GM18858 (cell line): ENCODE measurements at regions not wholly inside any gene's neighbourhood (a gene's known extent, or its start where the extent isn't known, plus 50 kb on each side); places are given as distances from the start of the nearest gene placed in this dataset.
"Not testable (repeated sequence)": the region's sequence is repeated elsewhere in the genome, so short reads cannot be mapped to it uniquely, and the experiment has no call there.

Experiments
- ATAC-seq: cut with Tn5 transposase; IDR thresholded peaks from one replicate; pipeline ENCODE4 v1.9.1; 2021; ENCODE audit not compliant: unreplicated experiment

DNA sequence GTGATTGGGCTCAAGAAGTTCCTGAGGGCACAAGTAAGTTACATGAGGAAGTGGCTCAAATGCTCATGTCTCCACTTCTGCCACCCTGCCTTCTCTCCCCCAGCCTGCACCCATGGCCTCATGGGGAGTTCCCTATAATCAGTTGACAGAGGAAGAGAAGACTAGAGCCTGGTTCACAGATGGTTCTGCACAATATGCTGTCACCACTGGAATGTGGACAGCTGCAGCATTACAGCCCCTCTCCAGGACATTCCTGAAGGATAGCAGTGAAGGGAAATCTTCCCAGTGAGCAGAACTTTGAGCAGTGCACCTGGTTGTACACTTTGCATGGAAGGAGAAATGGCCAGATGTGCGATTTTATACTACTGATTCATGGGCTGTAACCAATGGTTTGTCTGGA is 352.3 kb downstream of the C12orf75 start:
- not testable (repeated sequence) for ATAC-seq

DNA sequence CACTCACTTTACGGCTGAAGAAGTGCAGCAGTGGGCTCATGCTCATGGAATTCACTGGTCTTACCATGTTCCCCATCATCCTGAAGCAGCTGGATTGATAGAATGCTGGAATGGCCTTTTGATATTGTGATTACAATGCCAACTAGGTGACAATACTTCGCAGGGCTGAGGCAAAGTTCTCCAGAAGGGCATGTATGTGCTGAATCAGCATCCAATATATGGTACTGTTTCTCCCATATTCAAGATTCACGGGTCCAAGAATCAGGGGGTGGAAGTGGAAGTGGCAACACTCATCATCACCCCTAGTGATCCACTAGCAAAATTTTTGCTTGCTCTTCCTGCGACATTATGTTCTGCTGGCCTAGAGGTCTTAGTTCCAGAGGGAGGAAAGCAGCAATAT is 353.3 kb downstream of the C12orf75 start:
- ATAC-seq: not testable (repeated sequence)

DNA sequence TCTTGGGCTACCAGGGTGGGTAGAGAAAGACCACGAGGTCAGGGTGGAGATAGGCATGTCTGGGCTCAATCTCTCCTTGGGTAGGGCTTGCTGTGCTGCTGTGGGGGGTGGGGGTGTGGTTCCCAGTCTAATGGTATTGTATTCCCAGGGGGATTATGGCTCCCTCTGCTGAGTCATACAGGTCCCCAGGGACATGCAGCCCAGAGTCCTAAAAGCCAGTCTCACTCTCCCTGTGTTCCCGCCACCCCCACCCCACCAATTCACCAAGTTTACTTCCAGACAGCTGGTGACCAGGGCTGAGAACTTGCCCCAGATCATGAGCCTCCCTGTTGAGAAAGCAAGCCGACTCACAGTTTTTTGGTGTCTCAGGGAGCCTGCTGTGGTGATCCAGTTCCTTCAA is 367.6 kb downstream of the C12orf75 start:
- no peak for ATAC-seq

DNA sequence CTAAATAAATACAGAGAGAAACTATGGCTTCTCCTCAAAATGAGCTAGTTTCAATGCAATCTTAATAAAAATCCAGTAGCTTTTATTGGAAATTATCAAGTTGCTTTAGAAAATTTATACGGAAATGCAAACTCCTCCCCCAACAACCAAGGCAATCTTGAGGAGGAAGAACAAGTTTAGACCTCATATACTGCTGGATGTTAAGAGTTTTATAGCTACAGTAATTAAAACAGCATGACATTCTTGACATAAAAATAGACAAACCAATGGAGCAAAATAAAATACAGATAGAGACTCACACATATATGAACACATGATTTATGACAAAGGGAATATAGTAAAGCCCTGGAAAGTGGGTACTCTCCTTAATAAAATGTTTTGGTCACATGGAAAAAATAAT is 368.7 kb downstream of the C12orf75 start:
- no peak for ATAC-seq

GRCh38 chr12:105704787-105705186 is 374.3 kb downstream of the C12orf75 start:
- no peak for ATAC-seq

DNA sequence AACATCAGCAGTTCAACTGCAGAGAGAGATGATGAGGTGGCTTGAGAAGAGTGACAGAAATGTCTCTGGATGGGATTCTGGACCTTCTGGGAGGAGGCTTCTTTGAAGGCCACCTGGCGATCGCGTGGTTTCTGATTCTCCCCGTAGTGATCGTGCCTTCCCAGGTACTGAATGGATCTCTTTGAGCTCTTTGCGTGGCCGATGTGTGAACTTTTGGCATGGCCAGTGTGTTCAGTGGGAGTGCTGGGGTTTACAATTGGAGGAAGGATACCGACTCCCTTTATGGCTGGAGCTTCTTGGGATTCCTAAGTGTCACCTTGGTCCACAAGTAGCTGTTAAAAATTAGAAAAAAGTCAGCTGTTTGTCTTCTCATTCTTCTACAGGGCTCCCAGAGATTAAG is 374.7 kb downstream of the C12orf75 start:
- ATAC-seq: no peak

DNA sequence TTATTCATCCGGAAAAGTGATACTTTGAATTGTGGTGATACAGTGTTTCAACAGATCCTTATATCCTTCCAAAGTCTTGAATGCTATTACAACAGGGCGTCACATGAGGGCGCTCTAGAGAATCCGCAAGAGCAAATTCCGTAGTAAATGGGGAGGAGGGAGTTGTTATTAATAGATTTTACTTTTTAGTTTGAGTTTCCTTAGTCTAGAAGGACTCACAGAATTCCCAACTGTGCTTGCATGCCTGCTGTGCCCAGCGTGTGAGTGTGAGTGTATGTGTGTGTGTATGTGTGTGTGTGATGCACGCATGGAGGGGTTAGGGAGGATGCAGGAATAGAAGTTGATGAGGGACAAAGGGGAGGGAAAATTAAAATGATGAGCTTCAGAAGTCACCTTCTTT is 375.3 kb downstream of the C12orf75 start:
- no peak for ATAC-seq

DNA sequence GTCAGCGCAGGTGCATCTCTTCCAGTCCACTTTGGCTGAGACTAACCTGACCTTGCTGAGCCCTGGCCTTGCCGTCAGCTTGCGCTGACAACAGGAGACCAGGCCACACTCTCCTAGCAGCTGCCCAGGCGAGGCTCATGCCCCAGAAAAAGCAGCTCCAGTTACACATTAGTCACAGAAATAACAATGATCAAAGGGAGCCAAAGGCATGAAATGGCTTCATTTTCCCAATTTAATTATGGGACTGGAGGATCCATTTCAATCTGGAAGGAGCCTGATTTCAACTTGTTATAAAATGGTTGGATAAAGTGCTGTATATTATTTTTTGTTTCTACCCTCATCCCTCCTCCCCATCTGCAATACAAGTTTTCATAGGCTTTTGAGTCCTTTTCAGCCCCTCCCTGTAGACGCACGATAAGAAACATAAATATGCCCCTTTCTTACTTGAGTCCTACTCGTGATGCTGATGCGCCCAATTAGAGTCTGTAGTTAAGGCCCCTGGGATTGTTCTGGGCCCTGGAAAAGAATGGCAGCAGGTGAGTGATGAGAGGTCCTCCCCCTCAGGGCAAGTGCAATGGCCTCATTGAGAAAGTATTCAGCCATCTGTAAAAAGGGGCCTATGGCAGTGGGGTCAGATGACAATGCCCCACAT is 376.0 kb downstream of the C12orf75 start:
- no peak for ATAC-seq

- no peak for ATAC-seq
These were observed 376.5 kb downstream of the C12orf75 start for GRCh38 chr12:105706973-105707334.

- ATAC-seq: no peak
These were observed 383.3 kb downstream of the C12orf75 start for GRCh38 chr12:105713606-105714305.

DNA sequence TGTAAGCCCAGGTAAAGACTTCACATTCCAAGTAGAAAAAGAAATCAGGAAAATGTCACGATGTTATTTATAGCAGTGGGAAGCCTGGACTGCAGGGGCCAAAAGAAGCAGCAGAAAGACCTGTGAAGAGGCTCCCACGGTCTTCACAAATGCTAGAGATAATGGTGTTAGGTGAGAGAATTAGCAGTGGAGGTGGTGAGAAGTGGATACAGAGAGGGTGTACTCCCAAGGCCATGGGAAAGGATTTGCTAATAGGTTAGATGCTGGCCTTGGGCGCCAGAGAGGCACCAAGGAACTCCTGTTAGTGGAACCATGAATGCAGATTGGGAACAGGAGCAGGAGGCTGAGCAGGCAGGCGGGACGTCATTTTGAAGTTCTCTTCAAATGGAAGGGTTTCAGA is 386.1 kb downstream of the C12orf75 start:
- no peak for ATAC-seq

GRCh38 chr12:105721051-105721825 is 390.7 kb downstream of the C12orf75 start:
- peak; percentile 65 for ATAC-seq

DNA sequence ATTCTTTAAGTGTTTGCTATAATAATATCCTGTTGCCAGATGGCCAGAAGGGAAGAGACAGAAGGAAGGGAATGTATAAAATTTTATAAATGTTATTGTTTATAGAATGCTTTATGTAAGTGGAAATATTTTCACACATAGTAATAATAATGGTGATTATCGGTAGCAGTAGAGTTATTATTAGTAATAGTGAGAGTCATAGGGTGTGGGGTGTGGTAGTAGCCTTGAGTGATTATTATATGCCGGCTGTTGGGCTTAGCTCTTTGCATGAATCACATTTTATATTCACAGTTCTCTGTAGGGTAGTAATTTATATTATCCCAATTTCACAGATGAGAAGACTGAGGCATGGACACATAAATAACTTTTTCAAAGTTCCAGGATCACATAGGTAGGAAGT is 391.4 kb downstream of the C12orf75 start:
- no peak for ATAC-seq

DNA sequence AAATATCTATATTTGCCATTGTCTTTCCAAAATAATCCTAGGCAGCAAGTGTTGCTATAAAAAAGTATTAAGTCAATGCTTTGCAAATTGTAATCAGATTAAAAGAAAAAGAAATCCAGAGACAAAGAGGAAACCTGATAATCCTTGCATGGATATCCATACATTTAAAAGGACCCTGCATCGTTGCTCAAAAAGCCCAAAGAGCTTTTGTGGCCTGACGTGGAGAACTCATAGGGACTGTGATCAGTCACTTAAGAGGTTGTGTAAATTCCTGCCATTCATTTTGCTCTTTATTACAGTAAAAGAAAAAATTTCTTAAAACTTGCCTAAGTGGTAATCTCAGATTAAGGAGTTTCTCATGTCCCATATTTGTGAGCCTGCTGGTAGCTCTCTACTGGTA is 392.6 kb downstream of the C12orf75 start:
- no peak for ATAC-seq

DNA sequence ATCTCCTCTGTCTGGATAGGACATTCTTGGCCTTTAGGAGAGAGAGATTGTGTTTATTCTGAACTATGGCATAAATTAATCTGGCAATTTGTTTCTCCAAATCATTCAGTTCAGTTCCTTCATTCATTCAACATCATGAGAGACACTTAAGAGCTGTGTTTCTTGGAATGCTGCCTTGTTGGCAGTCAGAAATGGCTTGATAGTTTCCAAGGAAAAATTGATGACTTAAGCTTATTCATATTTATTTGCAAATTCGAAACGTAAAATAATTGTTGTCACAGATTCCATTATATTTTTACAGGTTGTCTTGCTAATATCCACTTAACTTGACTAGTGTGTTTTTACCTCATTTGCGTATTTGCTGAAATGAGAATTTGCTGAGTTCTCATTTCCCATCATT is 393.0 kb downstream of the C12orf75 start:
- no peak for ATAC-seq

- no peak for ATAC-seq
These were observed 394.1 kb downstream of the C12orf75 start for GRCh38 chr12:105724641-105725040.

- ATAC-seq: no peak
These were observed 394.6 kb downstream of the C12orf75 start for GRCh38 chr12:105725054-105725453.

- no peak for ATAC-seq
These were observed 398.8 kb downstream of the C12orf75 start for GRCh38 chr12:105729181-105729771.

- ATAC-seq: no peak
These were observed 399.4 kb downstream of the C12orf75 start for GRCh38 chr12:105729926-105730325.

DNA sequence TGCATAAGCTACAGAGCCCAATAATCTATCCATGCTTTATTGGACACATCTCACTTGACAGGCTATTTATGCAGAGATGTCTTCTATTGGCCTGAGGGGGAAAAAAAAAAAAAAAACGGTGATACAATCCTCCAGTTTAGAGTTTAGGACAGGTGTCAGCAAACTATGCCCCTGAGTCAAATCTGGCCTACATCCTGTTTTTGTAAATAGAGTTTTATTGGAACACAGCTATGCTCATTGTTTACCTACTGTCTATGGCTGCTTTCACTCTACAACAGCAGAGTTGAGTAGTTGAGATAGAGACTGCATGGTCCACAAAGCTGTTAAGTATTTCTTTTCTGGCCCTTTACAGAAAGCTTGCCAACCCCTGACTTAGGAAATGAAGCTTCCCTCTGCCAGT is 403.1 kb downstream of the C12orf75 start:
- no peak for ATAC-seq

DNA sequence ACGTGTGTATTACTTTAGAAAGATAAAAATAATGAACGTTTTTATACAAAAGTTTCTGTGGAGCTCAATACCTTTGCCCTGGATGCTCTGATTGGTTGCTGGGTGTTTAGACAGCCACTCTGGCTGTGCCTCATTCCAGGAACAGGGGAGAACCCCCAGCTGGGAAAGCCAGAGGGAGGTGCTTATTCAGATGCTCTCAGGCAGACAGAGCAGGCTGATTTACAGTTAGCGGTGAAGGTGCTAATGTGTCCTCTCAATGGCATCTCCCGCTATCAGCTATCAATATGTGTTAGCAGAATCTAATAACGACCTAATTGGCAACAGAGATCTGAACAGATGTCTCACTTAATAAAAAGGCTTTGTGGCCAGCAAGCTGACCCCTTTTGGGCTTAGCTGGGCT is 402.3 kb downstream of the NUAK1 start:
- no peak for ATAC-seq

DNA sequence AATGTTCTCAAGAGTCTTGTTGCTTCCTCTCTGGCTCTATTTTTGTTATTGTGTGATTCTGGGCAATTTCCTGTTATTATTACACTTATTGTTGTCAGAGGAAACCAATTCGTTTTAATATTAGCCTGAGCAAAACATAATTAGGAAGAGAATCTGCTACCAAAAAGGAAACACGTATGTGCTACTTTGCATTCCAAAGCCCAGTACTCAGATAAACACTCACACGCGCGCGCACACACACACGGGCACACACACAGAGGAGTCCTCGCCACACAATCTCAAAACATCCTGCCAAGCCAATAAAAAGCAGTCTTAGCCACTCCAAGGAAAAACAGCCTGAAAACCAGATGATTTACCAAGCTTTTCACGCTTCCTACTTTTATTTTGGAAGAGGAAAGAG is 400.7 kb downstream of the NUAK1 start:
- no peak for ATAC-seq
